Stimulated activated CD8-positive, alpha-beta memory T cell treated with anti-CD3 and anti-CD28 coated beads, Interleukin-7, amount 100 ng/mL, for 24 hours (primary cell): ENCODE measurements at regions not wholly inside any gene's neighbourhood (a gene's known extent, or its start where the extent isn't known, plus 50 kb on each side); places are given as distances from the start of the nearest gene placed in this dataset.

Experiments used
- DNase-seq: peaks from one replicate; pipeline ENCODE4 v3.0.0-alpha.2; 2020; ENCODE audit warnings: low read depth

DNA sequence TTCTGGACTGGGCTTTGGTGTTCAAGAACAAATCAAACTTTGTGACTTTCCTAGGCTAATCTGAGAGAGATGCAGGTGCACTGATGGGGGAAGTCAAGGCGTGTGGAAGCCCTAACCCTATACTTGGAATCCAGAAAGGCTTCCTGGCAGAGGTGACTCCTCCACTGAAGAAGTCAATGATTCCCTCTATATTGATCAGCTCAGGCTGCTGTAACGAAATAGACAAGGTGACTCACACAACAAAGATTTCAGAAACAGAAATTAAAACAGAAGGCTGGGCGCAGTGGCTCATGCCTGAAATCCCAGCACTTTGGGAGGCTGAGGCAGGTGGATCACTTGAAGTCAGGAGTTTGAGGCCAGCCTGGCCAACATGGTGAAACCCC, 69.6 kb upstream of the GGTA1 start:
- no peak for DNase-seq

DNA sequence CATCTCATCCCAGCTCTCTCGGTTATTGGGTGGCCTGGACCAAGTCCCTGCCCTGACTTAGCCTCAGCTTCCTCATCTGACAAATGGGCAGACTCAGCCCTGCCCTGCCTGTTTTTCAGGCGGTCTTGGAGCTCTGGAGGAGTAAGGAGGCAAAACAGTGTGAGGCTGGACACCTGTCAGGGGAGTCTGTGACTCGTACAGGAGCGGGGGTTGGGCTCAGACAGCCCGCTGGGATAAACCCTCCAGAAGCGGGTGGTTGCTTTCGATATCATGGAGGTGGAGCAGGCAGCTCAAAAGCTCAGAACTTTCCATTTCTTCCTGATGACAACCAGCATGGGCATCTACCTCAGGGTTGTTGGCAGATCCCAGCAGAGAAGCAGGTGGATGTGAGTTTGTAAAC, 72.9 kb upstream of the GGTA1 start:
- DNase-seq, result no peak

- DNase-seq, result no peak
These were observed 74.3 kb upstream of the GGTA1 start for GRCh38 chr9:121573717-121574485.

DNA sequence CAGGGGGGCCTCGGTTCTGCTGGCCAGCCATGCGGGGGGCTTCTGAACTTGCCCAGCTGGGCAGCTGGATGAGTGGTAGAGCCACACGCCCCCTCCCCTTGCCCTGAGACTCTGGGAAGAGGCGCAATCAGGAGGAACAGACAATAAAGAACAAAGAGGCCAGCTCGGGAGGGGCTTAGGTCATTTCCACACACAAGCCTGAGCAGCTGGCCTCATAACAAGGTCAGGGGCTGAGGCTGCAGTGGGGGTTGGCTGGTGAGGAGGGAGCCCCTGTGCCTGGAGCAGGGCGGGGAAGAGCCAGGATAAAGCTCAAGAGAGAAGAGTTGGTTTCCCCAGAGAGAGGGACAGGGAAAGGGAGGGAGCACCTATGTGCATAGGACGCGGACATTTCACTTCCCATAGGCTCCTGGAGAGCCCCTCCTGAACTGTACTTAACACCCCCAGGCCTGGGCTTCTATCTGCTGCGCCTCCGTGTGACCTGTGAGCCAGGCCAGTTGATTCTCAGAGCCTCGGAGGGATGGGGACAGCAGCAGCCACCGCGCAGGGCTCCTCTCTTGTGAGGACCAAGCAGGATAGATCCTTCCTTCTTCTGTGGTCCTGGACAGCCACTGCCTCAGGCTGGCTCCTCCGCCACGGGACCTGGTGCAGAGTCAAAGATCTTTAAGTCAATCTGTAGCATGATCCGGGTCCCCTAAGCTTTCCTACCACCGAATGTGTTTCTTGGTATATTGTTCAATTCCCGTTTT, 75.3 kb upstream of the GGTA1 start:
- no peak for DNase-seq

DNA sequence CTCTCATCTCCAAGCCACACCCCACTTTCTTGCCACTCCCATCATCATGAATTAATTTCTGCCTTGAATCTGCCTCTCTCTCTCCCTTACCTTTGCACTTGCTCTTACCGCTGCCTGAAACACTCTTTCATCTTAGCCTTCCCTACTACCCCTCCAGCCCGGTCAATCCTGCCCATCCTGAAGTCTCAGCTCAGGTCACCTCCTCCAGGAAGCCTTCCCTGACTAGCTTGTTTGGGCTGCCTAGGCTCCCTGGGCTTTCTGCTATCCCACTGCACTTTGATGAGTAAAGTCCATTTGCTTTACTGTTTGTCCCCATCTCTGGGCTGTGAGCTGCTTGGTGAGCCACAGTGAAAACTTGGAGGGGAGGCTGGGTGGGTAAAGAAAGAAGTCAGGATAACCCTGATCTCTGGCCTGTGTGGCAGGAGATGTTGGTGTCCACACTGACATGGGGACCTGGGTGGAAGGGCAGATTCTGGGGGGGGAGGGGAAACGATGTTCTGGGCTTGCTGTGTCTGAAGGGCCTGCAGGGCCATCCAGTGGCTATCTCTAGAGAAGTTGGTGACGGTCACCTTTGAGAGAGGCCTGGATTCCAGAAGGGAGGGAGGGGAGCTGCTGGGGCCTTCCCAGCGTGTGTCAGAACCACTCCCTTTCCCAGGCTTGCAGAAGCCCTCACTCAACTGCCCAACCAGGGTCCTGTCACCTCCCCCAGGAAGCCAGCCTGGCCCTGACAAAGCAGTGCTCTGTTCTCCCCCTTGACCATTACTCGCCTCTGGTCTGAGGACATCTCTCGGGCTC, 75.0 kb upstream of the DAB2IP start:
- DNase-seq, result no peak

DNA sequence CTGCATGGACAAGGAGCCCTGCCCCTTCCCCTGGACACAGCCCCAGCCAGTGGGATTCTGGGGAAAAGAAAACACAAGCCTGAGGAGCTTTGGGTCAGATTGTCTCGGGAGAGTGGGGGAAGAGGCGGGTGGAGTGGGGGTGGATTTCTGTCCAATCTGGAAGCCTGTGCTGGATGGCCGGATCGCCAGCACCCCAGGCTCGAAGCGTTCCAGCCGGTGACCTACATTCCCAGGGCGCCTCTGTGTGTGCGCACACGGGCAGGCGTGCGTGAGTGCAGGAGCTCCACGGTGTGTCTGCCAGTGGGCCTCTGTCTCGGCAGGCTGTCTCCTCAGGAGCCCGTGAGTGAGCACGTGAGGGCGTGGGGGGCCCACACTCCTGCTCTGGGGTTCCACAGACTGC, 74.3 kb upstream of the DAB2IP start:
- DNase-seq, result no peak

GRCh38 chr9:121577572-121577971, 73.9 kb upstream of the DAB2IP start:
- no peak for DNase-seq

DNA sequence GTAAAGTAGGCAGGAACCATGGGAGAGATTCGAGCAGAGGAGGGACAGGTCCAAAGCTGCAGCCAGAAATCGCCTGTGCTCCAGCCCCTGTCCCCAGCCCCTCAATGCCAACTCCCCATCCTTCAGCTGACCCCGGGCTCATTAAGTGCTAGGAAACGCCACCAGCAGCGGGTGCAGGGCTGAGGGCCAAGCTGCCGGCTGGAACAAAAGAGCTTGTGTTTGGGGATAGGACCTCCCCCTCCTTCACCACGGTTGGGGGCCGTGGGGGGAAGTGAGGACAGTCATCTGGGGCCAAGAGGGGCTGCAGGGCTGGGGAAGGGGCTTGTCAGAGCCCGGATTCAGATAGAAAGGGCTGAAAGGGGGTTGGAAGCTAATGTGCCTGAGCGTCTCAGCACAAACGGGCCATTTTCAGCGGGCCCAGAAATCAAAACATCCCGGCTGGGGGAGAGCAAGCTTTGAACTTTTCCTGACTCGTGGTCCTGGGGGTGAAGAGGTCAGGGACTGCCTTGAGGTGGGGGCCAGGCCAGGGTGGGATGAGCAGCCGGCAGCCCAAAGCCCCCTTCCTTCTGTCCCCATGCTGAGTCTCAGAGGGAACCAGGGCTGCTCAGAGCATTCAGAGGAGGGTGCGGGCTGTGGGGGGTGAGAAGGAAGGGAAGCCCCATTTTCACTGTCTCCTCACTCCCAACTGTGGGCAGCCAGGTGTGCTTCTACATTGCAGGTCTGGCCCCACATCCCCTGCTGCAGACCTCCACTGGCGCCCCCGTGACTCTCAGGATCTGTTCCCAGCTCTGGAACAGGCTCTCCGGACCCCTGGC, 69.4 kb upstream of the DAB2IP start:
- no peak for DNase-seq

DNA sequence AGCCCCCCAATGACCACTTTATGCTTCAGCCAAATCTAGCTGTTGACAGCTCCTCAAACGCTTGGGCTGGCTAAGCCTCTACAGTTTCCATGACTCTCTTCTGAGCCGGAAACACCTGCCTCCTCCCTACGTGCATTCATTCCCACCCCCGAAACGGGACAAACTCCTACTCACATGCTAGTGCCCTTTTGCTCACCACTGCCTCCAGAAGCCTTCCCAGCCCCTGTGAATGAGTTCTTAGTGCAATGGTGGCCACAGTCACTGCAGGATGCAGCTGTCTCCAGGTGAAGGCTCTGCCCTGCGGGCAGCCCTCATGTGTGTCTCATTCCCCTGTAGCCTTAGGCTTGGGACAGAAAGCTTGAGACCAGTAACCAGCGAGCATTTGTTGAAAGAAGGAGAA, 68.8 kb upstream of the DAB2IP start:
- no peak for DNase-seq

- no peak for DNase-seq
These were observed 67.0 kb upstream of the DAB2IP start for GRCh38 chr9:121584421-121584820.

GRCh38 chr9:121587863-121588262, 63.6 kb upstream of the DAB2IP start:
- no peak for DNase-seq

- no peak for DNase-seq
These were observed 61.4 kb upstream of the DAB2IP start for GRCh38 chr9:121589986-121590385.

DNA sequence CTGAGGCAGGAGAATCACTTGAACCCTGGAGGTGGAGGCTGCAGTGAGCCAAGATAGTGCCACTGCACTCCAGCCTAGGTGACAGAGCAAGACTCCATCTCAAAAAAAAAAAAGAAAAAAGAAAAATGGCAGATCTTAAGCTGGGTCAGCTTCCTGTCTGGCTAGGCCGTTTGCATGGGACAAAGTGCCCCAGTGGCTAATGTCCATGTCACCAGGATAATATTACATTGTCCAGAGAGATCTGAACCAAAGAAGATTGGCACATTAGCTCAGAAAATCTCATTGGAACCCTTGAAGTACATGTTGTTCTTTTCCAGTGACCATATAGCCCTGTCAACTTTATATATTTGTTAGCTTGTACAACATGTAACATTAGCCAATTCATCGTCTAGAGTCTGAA, 59.2 kb upstream of the DAB2IP start:
- DNase-seq, result no peak

GRCh38 chr9:121593066-121593465, 58.4 kb upstream of the DAB2IP start:
- DNase-seq, result no peak

DNA sequence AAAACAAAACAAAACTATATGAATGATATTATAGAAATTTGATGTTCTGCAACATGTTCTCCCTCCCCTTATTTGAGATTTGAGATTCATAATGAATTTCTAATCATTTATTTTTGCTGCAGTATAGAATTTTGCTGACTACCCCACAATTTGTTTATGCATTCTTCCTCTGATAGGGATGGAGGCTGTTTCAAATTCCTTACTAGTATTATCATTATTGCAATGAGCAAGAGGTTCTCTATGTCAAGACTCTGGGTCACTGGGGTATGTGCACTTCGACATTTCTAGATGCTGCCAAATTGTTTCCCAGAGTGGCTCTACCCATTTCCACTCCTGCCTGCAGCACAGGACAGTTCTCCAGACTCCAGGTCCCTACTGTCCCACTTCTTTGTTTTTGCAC, 54.9 kb upstream of the DAB2IP start:
- no peak for DNase-seq

- no peak for DNase-seq
These were observed 53.7 kb upstream of the DAB2IP start for GRCh38 chr9:121597698-121598166.

DNA sequence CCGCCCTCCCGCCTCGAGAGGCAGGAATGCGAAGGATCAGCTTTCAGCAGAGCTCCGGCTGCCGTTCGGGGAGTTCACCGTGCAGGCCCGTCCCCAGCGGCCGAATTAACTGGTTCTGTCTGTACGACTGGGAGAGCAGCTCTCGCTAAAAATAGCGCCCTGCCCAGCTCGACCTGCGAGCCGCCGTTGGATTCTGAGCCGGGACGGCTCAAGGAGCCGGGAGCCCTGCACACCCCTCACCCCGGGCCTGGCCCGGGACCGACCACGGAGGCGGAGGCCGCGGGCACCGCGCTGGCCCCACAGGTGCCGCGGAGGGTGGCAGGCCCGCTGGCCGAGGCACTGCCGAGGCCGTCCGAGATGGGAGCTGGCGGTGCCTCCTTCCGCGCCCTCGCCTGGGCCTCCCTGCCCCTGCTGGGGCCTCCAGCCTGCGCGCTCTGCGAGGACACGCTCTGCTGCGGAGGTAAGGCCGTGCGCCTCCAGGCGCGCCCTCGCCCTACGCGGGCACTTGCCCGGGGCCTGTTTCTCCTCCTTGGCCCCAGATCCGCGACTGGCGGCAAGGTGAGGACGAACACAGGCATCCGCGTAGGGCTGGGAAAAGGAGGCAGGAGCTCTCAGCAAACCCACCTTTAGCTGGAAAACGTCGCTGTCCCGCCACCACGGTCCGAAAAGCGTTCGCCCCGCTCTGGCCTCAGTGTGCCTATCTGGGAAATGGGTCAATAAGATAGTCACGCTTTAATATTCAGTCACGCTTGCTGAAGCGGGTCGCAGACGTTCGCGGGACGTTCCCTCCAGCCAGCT, 53.1 kb upstream of the DAB2IP start:
- DNase-seq, result no peak

GRCh38 chr9:121598965-121599871, 52.2 kb upstream of the DAB2IP start:
- no peak for DNase-seq

GRCh38 chr9:121599872-121600585, 51.4 kb upstream of the DAB2IP start:
- DNase-seq, result no peak
